OCI-LY1 (cell line): ENCODE measurements at regions not wholly inside any gene's neighbourhood (a gene's known extent, or its start where the extent isn't known, plus 50 kb on each side); places are given as distances from the start of the nearest gene placed in this dataset.
"Not testable (repeated sequence)": the region's sequence is repeated elsewhere in the genome, so short reads cannot be mapped to it uniquely, and the experiment has no call there.

Source experiments
- H2AFZ ChIP-seq: fragments of 200-600 bp; sonication (generic), shearing (Covaris generic); 2 replicates; pipeline ENCODE4 v1.6.0; 2014; ENCODE audit warnings: antibody characterized with exemption, mild to moderate bottlenecking, low read length
- H3F3A ChIP-seq: fragments of 200-600 bp; sonication (generic), shearing (Covaris generic); 2 replicates; pipeline ENCODE4 v1.6.0; 2014; ENCODE audit warnings: mild to moderate bottlenecking, antibody characterized with exemption, low read length, moderate library complexity; ENCODE audit not compliant: insufficient read depth
- H3K27ac ChIP-seq: fragments of 200-600 bp; sonication (generic); 2 replicates; pipeline ENCODE4 v1.5.1; 2014; ENCODE audit warnings: low read length, mixed run types, mild to moderate bottlenecking, low read depth; ENCODE audit not compliant: poor library complexity, severe bottlenecking
- H3K27me3 ChIP-seq: fragments of 200-600 bp; sonication (generic); 2 replicates; pipeline ENCODE4 v1.6.0; 2014; ENCODE audit warnings: antibody characterized with exemption, mild to moderate bottlenecking, low read length, moderate library complexity; ENCODE audit not compliant: insufficient read depth
- H3K36me3 ChIP-seq: fragments of 200-600 bp; sonication (generic); 2 replicates; pipeline ENCODE4 v1.6.1; 2014; ENCODE audit warnings: mild to moderate bottlenecking, antibody characterized with exemption, low read length, moderate library complexity, mixed read lengths; ENCODE audit not compliant: insufficient read depth
- H3K4me1 ChIP-seq: fragments of 200-600 bp; sonication (generic); 2 replicates; pipeline ENCODE4 v1.5.1; 2014; ENCODE audit warnings: mild to moderate bottlenecking, low read length, moderate library complexity; ENCODE audit not compliant: insufficient read depth, severe bottlenecking
- H3K4me2 ChIP-seq: fragments of 200-600 bp; sonication (generic), shearing (Covaris generic); 2 replicates; pipeline ENCODE4 v1.6.1; 2014; ENCODE audit warnings: low read length
- H3K4me3 ChIP-seq: fragments of 200-600 bp; sonication (generic); 2 replicates; pipeline ENCODE4 v1.5.1; 2014; ENCODE audit warnings: low read length, low read depth, mild to moderate bottlenecking, mixed read lengths; ENCODE audit not compliant: poor library complexity, severe bottlenecking
- H3K79me2 ChIP-seq: fragments of 200-600 bp; shearing (Covaris generic); 2 replicates; pipeline ENCODE4 v1.6.1; 2016; ENCODE audit warnings: mixed run types, low read length, mixed read lengths; ENCODE audit not compliant: insufficient read depth
- H3K9ac ChIP-seq: fragments of 200-600 bp; sonication (generic), shearing (Covaris generic); 2 replicates; pipeline ENCODE4 v1.6.1; 2014; ENCODE audit warnings: mild to moderate bottlenecking, low read length, mixed read lengths
- H3K9me2 ChIP-seq: fragments of 200-600 bp; sonication (generic), shearing (Covaris generic); 2 replicates; pipeline ENCODE4 v1.6.1; 2014; ENCODE audit warnings: low read depth, mild to moderate bottlenecking, low read length, mixed read lengths
- H3K9me3 ChIP-seq: fragments of 200-600 bp; shearing (Covaris generic); 2 replicates; pipeline ENCODE4 v1.6.1; 2014; ENCODE audit warnings: low read length, mixed read lengths
- H4K20me1 ChIP-seq: fragments of 200-600 bp; sonication (generic), shearing (Covaris generic); 2 replicates; pipeline ENCODE4 v1.6.0; 2016; ENCODE audit warnings: mild to moderate bottlenecking, low read length; ENCODE audit not compliant: insufficient read depth
- CTCF ChIP-seq: fragments of 200-600 bp; sonication (generic), shearing (Covaris generic); IDR thresholded peaks from 2 replicates; pipeline ENCODE4 v1.5.1; 2017; ENCODE audit warnings: mild to moderate bottlenecking, antibody characterized with exemption, low read length, moderate library complexity, mixed read lengths
- EZH2 ChIP-seq: fragments of 200-600 bp; sonication (generic), shearing (Covaris generic); IDR thresholded peaks from 2 replicates; pipeline ENCODE4 v1.8.0; 2017; ENCODE audit warnings: borderline replicate concordance, mixed run types, mild to moderate bottlenecking, antibody characterized with exemption, low read length, moderate library complexity, mixed read lengths

DNA sequence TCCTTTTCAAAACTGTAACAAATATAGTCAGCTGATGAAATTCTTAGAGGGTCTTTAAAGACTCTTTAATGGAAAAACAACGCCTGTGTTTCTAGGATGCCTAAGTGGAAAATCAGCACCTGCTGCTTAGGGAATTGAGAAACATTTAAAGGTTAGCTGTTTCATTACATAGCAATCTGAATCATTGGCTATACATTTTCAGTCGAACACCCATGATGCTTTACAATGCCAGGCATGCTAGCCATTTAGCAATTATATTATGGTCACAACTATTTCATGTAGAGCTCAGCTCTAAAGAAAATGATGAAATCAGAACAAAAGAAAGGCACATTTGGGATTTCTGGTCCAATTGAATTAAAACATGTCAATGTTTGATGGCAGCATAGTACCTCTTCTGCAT, 270.3 kb upstream of the SYNCRIP start:
- TF ChIP-seq EZH2 (no peak), CTCF (no peak)

DNA sequence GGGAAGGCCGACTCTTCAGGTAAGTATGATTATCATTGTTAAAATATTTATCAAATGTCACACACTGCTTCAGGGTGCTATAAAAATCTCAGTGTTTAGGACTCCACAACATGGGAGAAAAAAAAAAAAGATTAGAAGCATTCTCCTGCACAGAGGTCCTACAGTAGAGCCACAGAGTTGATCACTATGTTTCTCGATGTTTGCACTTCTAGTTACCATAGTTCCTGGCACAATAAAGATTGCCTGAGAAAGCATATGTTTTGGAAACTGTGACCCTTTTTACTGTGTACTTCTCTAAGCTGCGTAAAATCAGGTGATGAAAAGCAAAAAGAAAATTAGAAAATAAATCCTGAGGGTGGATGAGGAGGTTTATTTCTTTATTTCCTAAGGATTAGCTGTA, 269.9 kb upstream of the SYNCRIP start:
- Histone ChIP-seq H3K27ac (no peak overlapping the region), H3K79me2 (no peaks in the 10 kb centered on the region), H3K4me2 (no peak overlapping the region), H3K36me3 (no peaks in the 10 kb centered on the region), H3F3A (no peaks in the 10 kb centered on the region), H3K9ac (no peak overlapping the region), H3K4me1 (no peaks in the 10 kb centered on the region), H3K4me3 (no peak overlapping the region), H3K9me3 (no peaks in the 10 kb centered on the region), H2AFZ (no peak overlapping the region), H4K20me1 (no peaks in the 10 kb centered on the region), H3K9me2 (no peaks in the 10 kb centered on the region), H3K27me3 (no peaks in the 10 kb centered on the region)
- no peak for TF ChIP-seq CTCF
- no peak for TF ChIP-seq EZH2

More for the DNA sequence above, 270.3 kb upstream of the SYNCRIP start:
- Histone ChIP-seq H3K9ac (no peak overlapping the region), H3K27me3 (no peaks in the 10 kb centered on the region), H3K36me3 (no peaks in the 10 kb centered on the region), H4K20me1 (no peaks in the 10 kb centered on the region), H3K4me1 (no peaks in the 10 kb centered on the region), H3K4me3 (no peak overlapping the region), H3K9me3 (no peaks in the 10 kb centered on the region), H3F3A (no peaks in the 10 kb centered on the region), H3K4me2 (no peak overlapping the region), H3K27ac (no peak overlapping the region), H2AFZ (no peak overlapping the region), H3K9me2 (no peaks in the 10 kb centered on the region), H3K79me2 (no peaks in the 10 kb centered on the region)

- H3K36me3 ChIP-seq: no peaks in the 10 kb centered on the region
- H3K79me2 ChIP-seq: no peaks in the 10 kb centered on the region
- H3K9ac ChIP-seq: no peak overlapping the region
- no peaks in the 10 kb centered on the region for H3K27me3 ChIP-seq
- TF ChIP-seq CTCF: no peak
- no peak for TF ChIP-seq EZH2
- no peaks in the 10 kb centered on the region for H4K20me1 ChIP-seq
- H3K4me1 ChIP-seq: no peaks in the 10 kb centered on the region
- H3K27ac ChIP-seq: no peak overlapping the region
- H3K4me2 ChIP-seq: no peak overlapping the region
- H3K4me3 ChIP-seq: no peak overlapping the region
- no peaks in the 10 kb centered on the region for H3K9me2 ChIP-seq
- no peaks in the 10 kb centered on the region for H3F3A ChIP-seq
- no peak overlapping the region for H2AFZ ChIP-seq
- H3K9me3 ChIP-seq: no peaks in the 10 kb centered on the region
Measured at GRCh38 chr6:85911067-85911466, 268.4 kb upstream of the SYNCRIP start.

DNA sequence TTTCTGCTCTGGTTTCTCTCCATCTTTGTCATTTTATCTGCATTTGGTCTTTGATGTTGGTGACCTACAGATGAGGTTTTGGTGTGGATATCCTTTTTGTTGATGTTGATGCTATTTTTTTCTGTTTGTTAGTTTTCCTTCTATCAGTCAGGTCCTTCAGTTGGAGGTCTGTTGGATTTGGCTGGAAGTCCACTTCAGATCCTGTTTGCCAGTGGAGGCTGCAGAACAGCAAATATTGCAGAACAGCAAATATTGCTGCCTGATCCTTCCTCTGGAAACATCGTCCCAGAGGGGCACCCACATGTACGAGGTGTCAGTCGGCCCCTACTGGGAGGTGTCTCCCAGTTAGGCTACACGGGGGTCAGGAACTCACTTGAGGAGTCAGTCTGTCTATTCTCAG, 265.4 kb upstream of the SYNCRIP start:
- H3K4me3 ChIP-seq, H3K79me2 ChIP-seq, H3K4me2 ChIP-seq, H3K9ac ChIP-seq, H3K4me1 ChIP-seq, H3K27me3 ChIP-seq, H3K9me2 ChIP-seq, H3F3A ChIP-seq, H3K36me3 ChIP-seq, H3K9me3 ChIP-seq, H3K27ac ChIP-seq, H2AFZ ChIP-seq, H4K20me1 ChIP-seq: not testable (repeated sequence)
